ENCODE measurements at regions not wholly inside any gene's neighbourhood (a gene's known extent, or its start where the extent isn't known, plus 50 kb on each side); places are given as distances from the start of the nearest gene placed in this dataset.

DNA sequence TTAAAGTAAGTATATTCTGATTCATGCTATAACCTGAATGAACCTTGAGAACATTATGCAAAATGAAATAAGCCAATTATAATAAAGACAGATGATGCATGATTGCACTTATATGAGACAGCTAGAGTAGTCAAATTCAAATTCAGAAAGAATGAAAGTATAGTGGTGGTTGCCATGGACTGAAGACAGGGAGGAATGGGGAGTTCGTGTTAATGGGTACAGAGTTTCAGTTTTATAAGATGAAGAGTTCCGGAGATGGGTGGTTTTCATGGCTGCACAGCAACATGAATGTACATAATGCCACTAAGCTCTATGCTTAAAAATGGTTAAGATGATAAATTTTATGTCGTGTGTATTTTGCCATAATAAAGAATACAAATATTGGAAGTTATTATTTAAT lies 751.2 kb downstream of the TSN start:
- Histone ChIP-seq H3K9me3 (no peaks in the 10 kb centered on the region), H3K27me3 (no peaks in the 10 kb centered on the region), H3K27ac (no peak overlapping the region), H3K36me3 (no peaks in the 10 kb centered on the region), H3K4me1 (no peaks in the 10 kb centered on the region), H3K4me3 (no peak overlapping the region)
- no peak for DNase-seq
- no peak for TF ChIP-seq POLR2A (IDR thresholded peaks at IDR 0.05)
- TF ChIP-seq, protein P1, sequence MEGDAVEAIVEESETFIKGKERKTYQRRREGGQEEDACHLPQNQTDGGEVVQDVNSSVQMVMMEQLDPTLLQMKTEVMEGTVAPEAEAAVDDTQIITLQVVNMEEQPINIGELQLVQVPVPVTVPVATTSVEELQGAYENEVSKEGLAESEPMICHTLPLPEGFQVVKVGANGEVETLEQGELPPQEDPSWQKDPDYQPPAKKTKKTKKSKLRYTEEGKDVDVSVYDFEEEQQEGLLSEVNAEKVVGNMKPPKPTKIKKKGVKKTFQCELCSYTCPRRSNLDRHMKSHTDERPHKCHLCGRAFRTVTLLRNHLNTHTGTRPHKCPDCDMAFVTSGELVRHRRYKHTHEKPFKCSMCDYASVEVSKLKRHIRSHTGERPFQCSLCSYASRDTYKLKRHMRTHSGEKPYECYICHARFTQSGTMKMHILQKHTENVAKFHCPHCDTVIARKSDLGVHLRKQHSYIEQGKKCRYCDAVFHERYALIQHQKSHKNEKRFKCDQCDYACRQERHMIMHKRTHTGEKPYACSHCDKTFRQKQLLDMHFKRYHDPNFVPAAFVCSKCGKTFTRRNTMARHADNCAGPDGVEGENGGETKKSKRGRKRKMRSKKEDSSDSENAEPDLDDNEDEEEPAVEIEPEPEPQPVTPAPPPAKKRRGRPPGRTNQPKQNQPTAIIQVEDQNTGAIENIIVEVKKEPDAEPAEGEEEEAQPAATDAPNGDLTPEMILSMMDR (IDR thresholded peaks at IDR 0.05) = no peak

DNA sequence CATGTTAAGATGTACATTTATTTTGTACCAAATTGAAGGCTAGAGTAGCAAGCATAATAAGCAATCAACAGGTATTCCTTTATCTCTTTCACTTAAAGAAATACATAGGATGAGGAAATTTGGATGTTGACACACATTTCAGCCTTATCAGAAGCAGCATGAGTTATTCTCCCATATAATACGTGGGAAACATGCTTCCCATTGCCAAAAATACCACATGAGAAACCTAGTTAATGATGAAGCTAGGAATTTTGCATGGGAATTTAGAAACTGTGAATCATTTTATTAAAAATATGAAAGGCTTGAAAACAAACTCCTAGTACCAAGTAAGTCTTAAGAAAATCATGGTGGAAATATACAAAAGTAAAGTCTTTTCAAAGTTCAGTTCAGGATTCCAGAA lies 751.8 kb downstream of the TSN start:
- Histone ChIP-seq H3K36me3 (no peaks in the 10 kb centered on the region), H3K27ac (no peak overlapping the region), H3K4me3 (no peak overlapping the region), H3K27me3 (no peaks in the 10 kb centered on the region), H3K4me1 (no peaks in the 10 kb centered on the region), H3K9me3 (no peaks in the 10 kb centered on the region)
- no peak for DNase-seq
- TF ChIP-seq, protein P1 (IDR thresholded peaks at IDR 0.05) = no peak
- TF ChIP-seq POLR2A (IDR thresholded peaks at IDR 0.05) = no peak

DNA sequence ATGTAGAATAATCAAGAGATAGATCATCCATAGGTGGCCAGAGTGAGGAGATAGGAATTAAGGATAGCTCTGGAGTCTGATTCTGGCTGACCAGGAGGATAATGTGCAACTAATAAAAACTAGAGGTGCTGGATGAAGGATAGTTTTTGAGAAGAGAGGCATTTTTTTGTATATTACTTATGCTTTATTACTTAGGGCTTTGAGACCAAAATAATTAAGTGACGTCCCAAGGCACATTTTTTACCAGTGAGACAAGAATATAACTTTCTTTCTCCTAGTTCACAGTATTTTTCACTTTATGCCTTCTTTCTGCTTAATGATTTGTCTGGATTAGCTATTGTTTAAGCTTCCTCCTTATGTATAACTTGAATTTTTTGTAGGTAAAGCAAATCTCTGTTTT lies 756.6 kb downstream of the TSN start:
- DNase-seq = no peak
- H3K4me1 ChIP-seq = no peaks in the 10 kb centered on the region
- TF ChIP-seq, protein P1 (IDR thresholded peaks at IDR 0.05) = no peak
- TF ChIP-seq POLR2A (IDR thresholded peaks at IDR 0.05) = no peak
- no peak overlapping the region for H3K27ac ChIP-seq
- H3K36me3 ChIP-seq = no peaks in the 10 kb centered on the region
- no peak overlapping the region for H3K4me3 ChIP-seq
- H3K27me3 ChIP-seq = no peaks in the 10 kb centered on the region
- H3K9me3 ChIP-seq = no peaks in the 10 kb centered on the region

DNA sequence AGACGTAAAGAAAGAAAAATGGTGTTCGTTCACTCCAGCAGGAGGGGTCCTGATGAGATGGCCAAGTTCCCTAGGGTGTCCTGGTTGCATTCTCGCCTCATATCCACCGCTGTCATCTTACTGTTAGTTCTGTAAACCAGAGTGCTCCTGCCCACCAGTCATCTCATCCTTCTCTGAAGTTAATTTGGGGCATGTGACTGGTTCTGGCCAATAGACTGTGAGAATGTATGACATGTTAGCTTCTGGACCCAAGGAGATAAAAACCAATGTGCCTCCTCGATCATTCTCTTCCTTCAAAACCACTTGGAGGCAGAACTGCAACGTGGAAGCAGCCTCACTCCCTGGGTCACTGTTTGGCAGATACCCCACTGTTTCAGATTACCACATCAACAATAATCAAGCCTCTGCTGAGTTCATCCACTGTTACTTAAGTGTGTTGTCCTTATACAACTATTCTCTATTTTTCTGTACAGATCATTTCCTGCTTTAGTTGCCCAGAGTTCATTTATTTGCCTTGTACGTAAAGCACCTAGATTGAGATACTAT lies 759.1 kb downstream of the TSN start:
- no peaks in the 10 kb centered on the region for H3K27me3 ChIP-seq
- H3K27ac ChIP-seq = no peak overlapping the region
- H3K9me3 ChIP-seq = no peaks in the 10 kb centered on the region
- no peaks in the 10 kb centered on the region for H3K4me1 ChIP-seq
- H3K4me3 ChIP-seq = no peak overlapping the region
- no peak for DNase-seq
- H3K36me3 ChIP-seq = no peaks in the 10 kb centered on the region
- no peak for TF ChIP-seq POLR2A (IDR thresholded peaks at IDR 0.05)
- TF ChIP-seq, protein P1 (IDR thresholded peaks at IDR 0.05) = no peak

DNA sequence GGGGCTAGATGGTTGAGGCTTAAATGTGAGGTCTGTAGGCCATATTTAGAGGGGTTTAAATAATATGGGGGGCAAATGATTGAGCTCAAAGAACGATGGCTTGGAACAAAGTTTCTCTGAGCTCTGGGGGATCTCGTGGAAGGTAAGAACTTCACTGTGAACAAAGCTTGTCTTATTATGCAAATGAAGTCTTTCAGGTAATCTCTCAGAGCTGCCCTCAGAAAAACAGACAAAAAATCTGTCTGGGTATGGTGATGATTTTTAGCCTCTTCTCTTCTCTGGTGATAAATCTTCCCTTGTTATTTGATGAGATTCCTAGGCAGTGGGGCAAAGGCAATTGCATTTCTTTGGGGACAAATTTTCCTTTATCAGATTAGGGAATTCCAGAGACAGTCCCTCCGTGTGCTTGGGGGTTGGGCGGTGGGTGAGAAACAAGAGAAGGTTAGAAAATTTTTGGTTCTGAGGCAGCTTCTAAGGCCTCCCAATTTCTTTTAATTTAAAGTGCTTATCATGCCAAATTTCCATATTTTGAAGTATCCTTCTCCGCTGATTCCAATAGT lies 760.4 kb downstream of the TSN start:
- H3K4me1 ChIP-seq = no peaks in the 10 kb centered on the region
- H3K27me3 ChIP-seq = no peaks in the 10 kb centered on the region
- no peak for DNase-seq
- no peaks in the 10 kb centered on the region for H3K9me3 ChIP-seq
- no peak overlapping the region for H3K27ac ChIP-seq
- no peak overlapping the region for H3K4me3 ChIP-seq
- H3K36me3 ChIP-seq = no peaks in the 10 kb centered on the region
- no peak for TF ChIP-seq POLR2A (IDR thresholded peaks at IDR 0.05)
- TF ChIP-seq, protein P1 (IDR thresholded peaks at IDR 0.05) = no peak

DNA sequence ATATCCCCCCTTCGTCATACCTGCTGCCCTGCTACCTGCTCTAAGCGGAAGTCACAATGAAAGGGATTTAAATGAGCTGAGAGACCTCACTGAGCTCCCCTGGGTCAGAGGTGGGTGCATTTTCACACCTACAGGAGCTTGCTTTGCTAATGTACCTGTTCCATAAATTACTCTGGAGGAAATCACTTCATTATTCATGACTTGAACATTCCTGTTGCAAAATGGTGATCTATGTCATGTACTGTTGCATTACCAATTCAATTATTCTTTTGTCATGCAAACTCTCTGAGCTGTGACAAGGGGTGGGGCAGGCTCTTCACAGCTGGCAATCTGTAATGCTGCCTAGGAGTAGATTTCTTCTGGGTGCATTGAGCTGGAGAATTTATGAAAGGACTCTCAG lies 761.3 kb downstream of the TSN start:
- Histone ChIP-seq H3K4me3 (no peak overlapping the region), H3K9me3 (no peaks in the 10 kb centered on the region), H3K27me3 (no peaks in the 10 kb centered on the region), H3K4me1 (no peaks in the 10 kb centered on the region), H3K27ac (no peak overlapping the region), H3K36me3 (no peaks in the 10 kb centered on the region)
- TF ChIP-seq, protein P1 (IDR thresholded peaks at IDR 0.05) = no peak
- TF ChIP-seq POLR2A (IDR thresholded peaks at IDR 0.05) = no peak
- DNase-seq = no peak

Measured in Peyer's patch (tissue), 4 donors.